ENCODE measurements at regions not wholly inside any gene's neighbourhood (a gene's known extent, or its start where the extent isn't known, plus 50 kb on each side); places are given as distances from the start of the nearest gene placed in this dataset.

DNA sequence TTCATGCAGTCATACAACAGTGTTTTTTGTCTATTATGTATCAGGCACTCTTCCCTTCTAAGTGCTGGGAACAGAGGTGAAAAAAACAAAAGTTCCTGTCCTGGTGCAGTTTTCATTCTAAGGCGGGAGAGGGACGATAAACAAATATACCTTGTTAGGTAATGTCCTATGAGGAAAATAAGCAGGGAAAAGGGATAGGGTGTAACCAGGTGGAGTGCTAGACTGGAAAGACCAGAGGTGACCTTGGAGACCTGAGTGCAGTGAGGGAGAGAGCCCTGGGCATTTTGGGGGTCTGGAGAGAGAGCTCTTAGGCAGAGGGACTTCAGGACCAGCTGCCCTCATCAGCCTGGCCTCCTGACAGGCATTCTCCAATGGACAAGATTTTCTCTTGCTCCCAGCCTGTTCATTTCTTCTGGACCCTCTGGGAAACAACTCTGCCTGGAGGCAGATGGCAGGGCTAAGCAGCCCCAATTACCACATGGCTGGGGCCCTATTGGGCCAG, 97.2 kb upstream of the TJP1 start:
- H3K4me2 ChIP-seq (ENCODE audit: insufficient read depth in 1 of 2, low read depth in 2 of 2, low read length in 2 of 2): no peak overlapping the region
- no peaks in the 10 kb centered on the region for H3K79me1 ChIP-seq (ENCODE audit: low read depth, low read length)
- H4K5ac ChIP-seq (ENCODE audit: insufficient read length, low read depth, low read length): no peak overlapping the region
- FAIRE-seq: no peak
- H2BK5ac ChIP-seq (ENCODE audit: low read depth, low read length): no peak overlapping the region
- no peak overlapping the region for H4K91ac ChIP-seq (replicated peaks; ENCODE audit: insufficient read length, low read length)
- no peaks in the 10 kb centered on the region for H4K20me1 ChIP-seq (replicated peaks in 1 of 2; ENCODE audit: control insufficient read depth in 1 of 2, insufficient read depth in 2 of 2, low read length in 2 of 2)
- H3K4ac ChIP-seq (replicated peaks; ENCODE audit: insufficient read length, low read depth, low read length): no peak overlapping the region
- no peak overlapping the region for H3K14ac ChIP-seq (ENCODE audit: insufficient read length)
- H3K23ac ChIP-seq (ENCODE audit: insufficient read length): no peak overlapping the region
- TF ChIP-seq, protein P1, sequence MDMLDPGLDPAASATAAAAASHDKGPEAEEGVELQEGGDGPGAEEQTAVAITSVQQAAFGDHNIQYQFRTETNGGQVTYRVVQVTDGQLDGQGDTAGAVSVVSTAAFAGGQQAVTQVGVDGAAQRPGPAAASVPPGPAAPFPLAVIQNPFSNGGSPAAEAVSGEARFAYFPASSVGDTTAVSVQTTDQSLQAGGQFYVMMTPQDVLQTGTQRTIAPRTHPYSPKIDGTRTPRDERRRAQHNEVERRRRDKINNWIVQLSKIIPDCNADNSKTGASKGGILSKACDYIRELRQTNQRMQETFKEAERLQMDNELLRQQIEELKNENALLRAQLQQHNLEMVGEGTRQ (IDR thresholded peaks at IDR 0.05; ENCODE audit: low read length): no peak
- no peaks in the 10 kb centered on the region for H3K79me2 ChIP-seq (ENCODE audit: control insufficient read depth in 1 of 2, insufficient read depth in 2 of 2, low read length in 2 of 2)
- no peaks in the 10 kb centered on the region for H3K27me3 ChIP-seq (replicated peaks in 1 of 4; ENCODE audit: control insufficient read depth in 3 of 4, extremely low read depth in 1 of 4, insufficient read depth in 3 of 4, low read length in 3 of 4)
- no peak for DNase-seq (ENCODE audit: low read depth in 1 of 2, low spot score in 2 of 2)
- no peak overlapping the region for H2BK20ac ChIP-seq (ENCODE audit: low read length)
- ChIA-PET CTCF (ENCODE audit: partially characterized antibody) (interaction anchor here (0.6 to 1.2 kb wide), 3 partner anchors 7 to 306 kb away, joined by 3 to 4 read pairs (median 3); no protein-coding TSS in a partner anchor), POLR2A (ENCODE audit: partially characterized antibody) (no interaction called here)
- no peaks in the 10 kb centered on the region for H3K36me3 ChIP-seq (ENCODE audit: control insufficient read depth in 2 of 4, insufficient read depth in 4 of 4, low read length in 3 of 4)
- no peaks in the 10 kb centered on the region for H3K9me3 ChIP-seq (ENCODE audit: insufficient read depth in 2 of 2, low read depth in 1 of 2, low read length in 1 of 2)
- H3K4me1 ChIP-seq (replicated peaks in 1 of 4; ENCODE audit: control insufficient read depth in 3 of 4, insufficient read depth in 4 of 4, low read length in 3 of 4): peaks cover 5 to 14% (median 8%) of the 10 kb centered on the region in 4 experiments
- H3K4me3 ChIP-seq (ENCODE audit: extremely low read depth in 1 of 4, insufficient read depth in 2 of 4, low read depth in 3 of 4, low read length in 4 of 4): no peak overlapping the region
- no peak overlapping the region; the same call in 1 of the 2 replicates for H4K8ac ChIP-seq (ENCODE audit: extremely low read depth, insufficient read depth, low read length)
- H3K23me2 ChIP-seq (ENCODE audit: low read depth, low read length): no peaks in the 10 kb centered on the region
- peak overlapping the region; percentile 23; the same call in 1 of the 2 replicates for H2AFZ ChIP-seq (ENCODE audit: low read length)
- WGBS, 2 experiments (ENCODE audit: extremely low coverage in 1 of 2, insufficient coverage in 1 of 2, insufficient read length in 1 of 2, insufficient replicate concordance in 2 of 2, low coverage in 1 of 2, low lambda C conversion rate in 2 of 2, missing lambda C conversion rate in 1 of 2): 94% methylated on average over 2 of the region's 2 CpGs; no CpG with 5 or more reads in 1 of the 2 experiments
- no peak overlapping the region for H3K18ac ChIP-seq (ENCODE audit: extremely low read depth, low read length)
- H3K56ac ChIP-seq (replicated peaks; ENCODE audit: insufficient read length, low read depth, low read length): no peak overlapping the region
- H3K9ac ChIP-seq (replicated peaks in 1 of 4; ENCODE audit: extremely low read depth in 1 of 4, low read depth in 3 of 4, low read length in 3 of 4): no peak overlapping the region
- 0 out of 2 replicates have a peak overlapping the region, but pooled peaks have one; percentile 18 for H2BK12ac ChIP-seq (ENCODE audit: low read depth, low read length)
- no peak overlapping the region for H3K27ac ChIP-seq (ENCODE audit: low read depth, low read length)
- no peak overlapping the region for H2BK120ac ChIP-seq (replicated peaks; ENCODE audit: low read depth, low read length)
- no peak overlapping the region for H2BK15ac ChIP-seq (ENCODE audit: low read length)
- no peak overlapping the region for H2AK5ac ChIP-seq (ENCODE audit: low read depth, low read length)
